A549 (cell line): ENCODE measurements at regions not wholly inside any gene's neighbourhood (a gene's known extent, or its start where the extent isn't known, plus 50 kb on each side); places are given as distances from the start of the nearest gene placed in this dataset.

Experiments used
- HOXA7 ChIP-seq: fragments of 250-450 bp; sonication (Bioruptor Pico); IDR thresholded peaks from 2 replicates; pipeline ENCODE4 v1.5.0; 2020; ENCODE audit warnings: mild to moderate bottlenecking, moderate library complexity
- JUNB ChIP-seq: fragments of >200 bp; sonication (Bioruptor Twin); formaldehyde crosslinking; IDR thresholded peaks from 2 replicates; pipeline ENCODE4 v1.6.1; 2016
- PHF8 ChIP-seq: fragments of 200-600 bp; sonication (generic); IDR thresholded peaks from 2 replicates; pipeline ENCODE4 v1.6.1; 2016; ENCODE audit warnings: low read depth, mild to moderate bottlenecking, antibody characterized with exemption, moderate library complexity, borderline replicate concordance
- TF ChIP-seq, protein P1 (sequence below): fragments of >200 bp; sonication (Bioruptor Twin); formaldehyde crosslinking; IDR thresholded peaks from 3 replicates; pipeline ENCODE4 v1.5.1; 2016
- TF ChIP-seq, protein P2 (sequence below): fragments of 450-650 bp; IDR thresholded peaks from 2 replicates; pipeline ENCODE4 v1.6.1; 2014; ENCODE audit warnings: antibody characterized with exemption
- TF ChIP-seq, protein P3 (sequence below): fragments of 250-450 bp; sonication (Bioruptor Pico); IDR thresholded peaks from 2 replicates; pipeline ENCODE4 v1.5.0; 2020; ENCODE audit warnings: low read depth, mild to moderate bottlenecking, moderate library complexity

DNA sequence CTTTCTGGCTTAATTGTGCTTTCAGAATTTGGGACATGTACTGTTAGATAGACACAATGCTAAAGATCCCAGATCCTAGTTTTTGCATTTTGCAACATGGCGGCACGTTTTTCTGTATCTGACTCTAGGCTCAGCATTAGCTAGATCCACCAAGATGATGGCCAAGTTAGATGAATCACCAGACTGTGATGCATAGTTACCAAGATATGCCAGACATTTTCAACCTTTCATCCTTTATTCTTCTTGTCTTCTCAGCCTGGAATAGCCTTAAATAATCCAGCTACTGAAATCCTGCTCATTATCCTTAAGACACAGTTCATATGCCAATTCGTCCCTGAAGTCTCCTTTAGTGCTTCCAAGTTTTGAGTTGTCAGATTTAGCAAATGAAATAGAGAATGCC lies 144.9 kb upstream of the CRY1 start:
- TF ChIP-seq PHF8, result no peak
- TF ChIP-seq, protein P1, sequence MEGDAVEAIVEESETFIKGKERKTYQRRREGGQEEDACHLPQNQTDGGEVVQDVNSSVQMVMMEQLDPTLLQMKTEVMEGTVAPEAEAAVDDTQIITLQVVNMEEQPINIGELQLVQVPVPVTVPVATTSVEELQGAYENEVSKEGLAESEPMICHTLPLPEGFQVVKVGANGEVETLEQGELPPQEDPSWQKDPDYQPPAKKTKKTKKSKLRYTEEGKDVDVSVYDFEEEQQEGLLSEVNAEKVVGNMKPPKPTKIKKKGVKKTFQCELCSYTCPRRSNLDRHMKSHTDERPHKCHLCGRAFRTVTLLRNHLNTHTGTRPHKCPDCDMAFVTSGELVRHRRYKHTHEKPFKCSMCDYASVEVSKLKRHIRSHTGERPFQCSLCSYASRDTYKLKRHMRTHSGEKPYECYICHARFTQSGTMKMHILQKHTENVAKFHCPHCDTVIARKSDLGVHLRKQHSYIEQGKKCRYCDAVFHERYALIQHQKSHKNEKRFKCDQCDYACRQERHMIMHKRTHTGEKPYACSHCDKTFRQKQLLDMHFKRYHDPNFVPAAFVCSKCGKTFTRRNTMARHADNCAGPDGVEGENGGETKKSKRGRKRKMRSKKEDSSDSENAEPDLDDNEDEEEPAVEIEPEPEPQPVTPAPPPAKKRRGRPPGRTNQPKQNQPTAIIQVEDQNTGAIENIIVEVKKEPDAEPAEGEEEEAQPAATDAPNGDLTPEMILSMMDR, result no peak
- TF ChIP-seq, protein P2, sequence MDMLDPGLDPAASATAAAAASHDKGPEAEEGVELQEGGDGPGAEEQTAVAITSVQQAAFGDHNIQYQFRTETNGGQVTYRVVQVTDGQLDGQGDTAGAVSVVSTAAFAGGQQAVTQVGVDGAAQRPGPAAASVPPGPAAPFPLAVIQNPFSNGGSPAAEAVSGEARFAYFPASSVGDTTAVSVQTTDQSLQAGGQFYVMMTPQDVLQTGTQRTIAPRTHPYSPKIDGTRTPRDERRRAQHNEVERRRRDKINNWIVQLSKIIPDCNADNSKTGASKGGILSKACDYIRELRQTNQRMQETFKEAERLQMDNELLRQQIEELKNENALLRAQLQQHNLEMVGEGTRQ, result no peak
- TF ChIP-seq, protein P3, sequence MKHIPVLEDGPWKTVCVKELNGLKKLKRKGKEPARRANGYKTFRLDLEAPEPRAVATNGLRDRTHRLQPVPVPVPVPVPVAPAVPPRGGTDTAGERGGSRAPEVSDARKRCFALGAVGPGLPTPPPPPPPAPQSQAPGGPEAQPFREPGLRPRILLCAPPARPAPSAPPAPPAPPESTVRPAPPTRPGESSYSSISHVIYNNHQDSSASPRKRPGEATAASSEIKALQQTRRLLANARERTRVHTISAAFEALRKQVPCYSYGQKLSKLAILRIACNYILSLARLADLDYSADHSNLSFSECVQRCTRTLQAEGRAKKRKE (CRISPR knock-in tag), result no peak
- no peak for TF ChIP-seq HOXA7 (CRISPR knock-in tag)
- TF ChIP-seq JUNB, result no peak
